ENCODE measurements at regions not wholly inside any gene's neighbourhood (a gene's known extent, or its start where the extent isn't known, plus 50 kb on each side); places are given as distances from the start of the nearest gene placed in this dataset.
A peak's percentile ranks its signal among the peaks of the same experiment; 100 is the strongest.

DNA sequence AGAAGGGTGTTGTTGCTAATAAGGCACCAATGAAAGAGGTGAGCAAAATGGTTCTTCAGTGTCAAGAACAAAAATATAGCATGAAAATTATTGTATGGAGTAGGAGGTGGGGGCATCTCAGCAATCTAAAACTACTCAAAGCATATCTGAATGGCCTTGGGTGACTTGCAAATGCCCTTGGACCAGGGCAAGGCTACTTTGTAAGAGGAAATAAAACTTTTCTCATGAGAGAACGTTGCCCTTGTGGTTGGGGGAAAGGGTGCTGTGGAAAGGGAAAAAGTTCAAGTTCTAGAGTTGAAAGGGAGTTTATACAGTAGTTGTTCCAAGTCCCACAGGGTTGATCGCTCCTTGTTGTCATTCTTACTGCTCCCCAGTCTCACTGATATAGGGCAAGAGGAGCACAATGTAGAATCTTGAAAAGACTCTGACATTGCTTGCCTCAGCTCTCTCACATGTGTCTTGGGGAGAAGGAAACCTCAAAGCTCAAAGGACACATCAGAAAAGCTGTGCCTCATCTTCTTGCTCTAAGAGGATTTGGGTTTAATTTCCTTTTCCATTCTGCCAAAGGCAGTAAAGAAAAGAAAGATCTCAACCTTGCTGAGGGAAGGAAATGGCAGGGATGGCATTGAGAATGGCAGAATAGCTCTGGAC is 270.5 kb downstream of the DUSP6 start:
- TF ChIP-seq, protein P1, sequence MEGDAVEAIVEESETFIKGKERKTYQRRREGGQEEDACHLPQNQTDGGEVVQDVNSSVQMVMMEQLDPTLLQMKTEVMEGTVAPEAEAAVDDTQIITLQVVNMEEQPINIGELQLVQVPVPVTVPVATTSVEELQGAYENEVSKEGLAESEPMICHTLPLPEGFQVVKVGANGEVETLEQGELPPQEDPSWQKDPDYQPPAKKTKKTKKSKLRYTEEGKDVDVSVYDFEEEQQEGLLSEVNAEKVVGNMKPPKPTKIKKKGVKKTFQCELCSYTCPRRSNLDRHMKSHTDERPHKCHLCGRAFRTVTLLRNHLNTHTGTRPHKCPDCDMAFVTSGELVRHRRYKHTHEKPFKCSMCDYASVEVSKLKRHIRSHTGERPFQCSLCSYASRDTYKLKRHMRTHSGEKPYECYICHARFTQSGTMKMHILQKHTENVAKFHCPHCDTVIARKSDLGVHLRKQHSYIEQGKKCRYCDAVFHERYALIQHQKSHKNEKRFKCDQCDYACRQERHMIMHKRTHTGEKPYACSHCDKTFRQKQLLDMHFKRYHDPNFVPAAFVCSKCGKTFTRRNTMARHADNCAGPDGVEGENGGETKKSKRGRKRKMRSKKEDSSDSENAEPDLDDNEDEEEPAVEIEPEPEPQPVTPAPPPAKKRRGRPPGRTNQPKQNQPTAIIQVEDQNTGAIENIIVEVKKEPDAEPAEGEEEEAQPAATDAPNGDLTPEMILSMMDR (IDR thresholded peaks at IDR 0.05; ENCODE audit: control extremely low read depth, extremely low read depth), result no peak
- no peaks in the 10 kb centered on the region for H3K27me3 ChIP-seq (ENCODE audit: control insufficient read depth in 3 of 3, insufficient read depth in 3 of 3, low read length in 2 of 3)

DNA sequence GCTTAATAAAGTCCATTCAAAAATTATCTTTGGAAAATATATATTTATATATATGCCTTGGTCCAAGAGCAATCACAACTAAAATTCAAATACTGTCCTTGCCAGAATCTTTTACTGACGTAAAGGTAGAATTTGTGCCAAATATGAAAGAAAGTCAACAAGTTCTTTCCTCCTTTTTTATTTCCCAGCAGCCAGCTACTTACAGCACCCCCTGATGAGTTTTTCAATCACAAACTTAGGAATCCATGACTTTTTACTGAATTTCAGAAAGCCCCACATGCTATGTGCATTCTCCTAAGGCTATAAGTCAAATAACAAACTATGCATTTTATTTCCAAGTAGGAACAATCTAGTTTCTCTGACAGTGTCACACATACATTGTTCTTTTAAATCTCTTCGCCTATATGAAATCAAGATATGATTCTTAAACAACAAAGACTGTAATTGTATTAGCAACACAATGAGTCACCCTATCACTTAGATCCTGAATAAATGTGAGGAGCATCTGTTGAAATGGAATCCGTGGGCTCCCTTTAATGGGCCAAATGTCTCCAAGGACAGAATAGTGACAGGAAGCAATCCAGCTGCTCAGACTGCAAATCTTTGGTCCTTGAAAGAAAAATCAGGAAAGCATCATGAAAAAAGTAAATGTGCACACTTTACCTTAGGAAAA is 271.4 kb downstream of the DUSP6 start:
- TF ChIP-seq, protein P1 (IDR thresholded peaks at IDR 0.05; ENCODE audit: control extremely low read depth, extremely low read depth), result no peak
- WGBS, 2 donors, result 69 to 80% methylated on average over 3 of the region's 3 CpGs
- H3K9me3 ChIP-seq (ENCODE audit: control insufficient read depth in 4 of 4, insufficient read depth in 3 of 4, low read length in 3 of 4), result no peaks in the 10 kb centered on the region
- no peak overlapping the region for H3K9ac ChIP-seq (ENCODE audit: insufficient read depth in 1 of 2, low read length in 2 of 2)
- no peak overlapping the region for H3K27ac ChIP-seq (ENCODE audit: low read depth in 1 of 2, low read length in 1 of 2)
- no peaks in the 10 kb centered on the region for H3K27me3 ChIP-seq (ENCODE audit: control insufficient read depth in 3 of 3, insufficient read depth in 3 of 3, low read length in 2 of 3)
- no peaks in the 10 kb centered on the region for H3K36me3 ChIP-seq (ENCODE audit: control insufficient read depth in 4 of 4, insufficient read depth in 4 of 4, low read length in 4 of 4)
- ATAC-seq (ENCODE audit: insufficient read depth, low FRiP score), result no peak
- peak in 2 of 3 donors; percentile 68 to 77 for DNase-seq
- H3K4me1 ChIP-seq (ENCODE audit: control insufficient read depth in 5 of 5, insufficient read depth in 5 of 5, low read length in 5 of 5), result peaks cover 0 to 13% (median 7%) of the 10 kb centered on the region in 5 donors
- no peak overlapping the region for H3K4me3 ChIP-seq

More for the DNA sequence above, 270.5 kb downstream of the DUSP6 start:
- no peak overlapping the region for H3K27ac ChIP-seq (ENCODE audit: low read depth in 1 of 2, low read length in 1 of 2)
- ATAC-seq (ENCODE audit: insufficient read depth, low FRiP score) (no peak), DNase-seq (no peak)
- H3K36me3 ChIP-seq (ENCODE audit: control insufficient read depth in 4 of 4, insufficient read depth in 4 of 4, low read length in 4 of 4), result no peaks in the 10 kb centered on the region
- peaks cover 0 to 7% (median 3%) of the 10 kb centered on the region in 5 donors for H3K4me1 ChIP-seq (ENCODE audit: control insufficient read depth in 5 of 5, insufficient read depth in 5 of 5, low read length in 5 of 5)
- WGBS, 2 donors, result 50 to 59% methylated on average over 2 of the region's 2 CpGs
- H3K4me3 ChIP-seq, result no peak overlapping the region
- no peaks in the 10 kb centered on the region for H3K9me3 ChIP-seq (ENCODE audit: control insufficient read depth in 4 of 4, insufficient read depth in 3 of 4, low read length in 3 of 4)
- no peak overlapping the region for H3K9ac ChIP-seq (ENCODE audit: insufficient read depth in 1 of 2, low read length in 2 of 2)

DNA sequence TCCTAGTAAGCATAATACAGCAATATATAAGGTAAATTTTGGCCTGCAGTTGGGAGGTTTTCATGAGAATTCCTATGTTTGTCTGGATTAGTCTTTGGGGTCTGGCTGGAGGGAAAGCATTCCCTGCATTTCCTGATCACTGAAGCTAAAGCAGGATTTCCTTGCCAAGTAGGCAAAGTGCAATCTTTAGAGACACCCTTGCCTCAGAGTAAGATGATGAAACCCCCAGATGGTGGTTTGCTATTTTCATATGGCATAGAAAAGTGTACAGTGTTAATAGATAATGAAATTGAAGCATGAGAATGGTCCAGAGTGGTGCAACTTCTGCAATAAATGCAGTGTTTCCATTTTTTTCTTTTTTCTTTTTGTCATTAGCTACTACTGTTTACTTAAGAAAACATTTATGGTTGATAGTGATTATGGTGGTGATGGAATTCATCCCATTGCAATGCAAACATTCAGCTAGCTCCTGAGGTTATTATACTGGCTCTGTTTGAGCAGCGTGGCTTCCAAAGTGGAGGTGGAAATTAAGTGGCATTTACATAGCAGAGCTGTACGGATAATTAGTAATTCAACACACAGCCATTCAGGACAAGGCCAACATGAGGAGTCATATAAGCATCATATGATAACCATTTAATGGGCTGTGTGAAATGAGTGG is 276.3 kb downstream of the DUSP6 start:
- no peak for ATAC-seq (ENCODE audit: insufficient read depth, low FRiP score)
- peak in 2 of 3 donors; percentile 74 to 77 for DNase-seq
- WGBS, 2 donors, result 84% methylated on average over 2 of the region's 2 CpGs

More for the DNA sequence above, 276.3 kb downstream of the DUSP6 start:
- Histone ChIP-seq H3K9me3 (ENCODE audit: control insufficient read depth in 4 of 4, insufficient read depth in 3 of 4, low read length in 3 of 4) (no peaks in the 10 kb centered on the region), H3K36me3 (ENCODE audit: control insufficient read depth in 4 of 4, insufficient read depth in 4 of 4, low read length in 4 of 4) (no peaks in the 10 kb centered on the region), H3K27ac (ENCODE audit: low read depth in 1 of 2, low read length in 1 of 2) (no peak overlapping the region), H3K9ac (ENCODE audit: insufficient read depth in 1 of 2, low read length in 2 of 2) (no peak overlapping the region), H3K4me3 (no peak overlapping the region), H3K4me1 (ENCODE audit: control insufficient read depth in 5 of 5, insufficient read depth in 5 of 5, low read length in 5 of 5) (peaks cover 0 to 14% (median 11%) of the 10 kb centered on the region in 5 donors), H3K27me3 (ENCODE audit: control insufficient read depth in 3 of 3, insufficient read depth in 3 of 3, low read length in 2 of 3) (no peaks in the 10 kb centered on the region)
- TF ChIP-seq, protein P1 (IDR thresholded peaks at IDR 0.05; ENCODE audit: control extremely low read depth, extremely low read depth), result no peak

Measured in lung (tissue), 11 donors.